PFSK-1 (cell line): ENCODE measurements at regions not wholly inside any gene's neighbourhood (a gene's known extent, or its start where the extent isn't known, plus 50 kb on each side); places are given as distances from the start of the nearest gene placed in this dataset.

ENCODE experiments used
- FOXP2 ChIP-seq: optimal IDR thresholded peaks from 2 replicates; pipeline ENCODE3; 2011; ENCODE audit warnings: borderline replicate concordance, control low read depth, inconsistent platforms; ENCODE audit not compliant: insufficient read depth; ENCODE audit errors: extremely low read length, extremely low read depth
- POLR2AphosphoS5 ChIP-seq: IDR thresholded peaks from 2 replicates; pipeline ENCODE4 v1.6.1; 2012; ENCODE audit warnings: low read depth, mild to moderate bottlenecking, control low read depth, low read length, moderate library complexity
- SIN3A ChIP-seq: IDR thresholded peaks from 2 replicates; pipeline ENCODE4 v1.6.1; 2012; ENCODE audit warnings: mild to moderate bottlenecking, low read length, moderate library complexity, borderline replicate concordance; ENCODE audit not compliant: insufficient read depth
- TAF1 ChIP-seq: IDR thresholded peaks from 2 replicates; pipeline ENCODE4 v1.6.1; 2012; ENCODE audit warnings: low read length, control low read depth, borderline replicate concordance; ENCODE audit not compliant: insufficient read depth
- TF ChIP-seq, protein P1 (sequence below), 2 experiments: IDR thresholded peaks; 2 replicates each; pipeline versions ENCODE4 v1.6.1 to v1.8.0; 2011 to 2012; ENCODE audit warnings: low read depth in 2 of 2, low read length in 2 of 2, control low read depth in 1 of 2, inconsistent platforms in 1 of 2, mild to moderate bottlenecking in 1 of 2, moderate library complexity in 1 of 2; ENCODE audit not compliant: insufficient read depth in 1 of 2

DNA sequence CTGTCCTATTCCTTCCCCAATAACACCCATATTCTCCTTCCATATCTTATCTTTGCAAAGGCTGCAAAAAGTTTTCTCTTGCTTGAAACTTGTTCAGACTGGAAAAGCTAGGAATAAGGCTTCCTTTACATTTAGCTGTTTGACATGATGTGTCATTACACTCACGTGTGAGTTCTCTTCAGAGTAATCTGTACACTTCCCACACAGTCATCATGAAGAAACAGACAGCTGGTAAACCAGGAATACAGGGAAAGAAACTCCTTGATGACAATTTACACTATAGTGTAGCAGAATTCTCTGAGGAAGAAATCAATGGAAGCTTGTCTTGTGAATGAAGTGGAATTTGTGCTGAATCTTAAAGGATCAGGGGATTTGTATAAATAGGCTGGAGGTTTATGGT, 628.6 kb upstream of the CDH2 start:
- TF ChIP-seq POLR2AphosphoS5 (no peak), SIN3A (no peak), TAF1 (no peak), FOXP2 (no peak)
- TF ChIP-seq, protein P1, sequence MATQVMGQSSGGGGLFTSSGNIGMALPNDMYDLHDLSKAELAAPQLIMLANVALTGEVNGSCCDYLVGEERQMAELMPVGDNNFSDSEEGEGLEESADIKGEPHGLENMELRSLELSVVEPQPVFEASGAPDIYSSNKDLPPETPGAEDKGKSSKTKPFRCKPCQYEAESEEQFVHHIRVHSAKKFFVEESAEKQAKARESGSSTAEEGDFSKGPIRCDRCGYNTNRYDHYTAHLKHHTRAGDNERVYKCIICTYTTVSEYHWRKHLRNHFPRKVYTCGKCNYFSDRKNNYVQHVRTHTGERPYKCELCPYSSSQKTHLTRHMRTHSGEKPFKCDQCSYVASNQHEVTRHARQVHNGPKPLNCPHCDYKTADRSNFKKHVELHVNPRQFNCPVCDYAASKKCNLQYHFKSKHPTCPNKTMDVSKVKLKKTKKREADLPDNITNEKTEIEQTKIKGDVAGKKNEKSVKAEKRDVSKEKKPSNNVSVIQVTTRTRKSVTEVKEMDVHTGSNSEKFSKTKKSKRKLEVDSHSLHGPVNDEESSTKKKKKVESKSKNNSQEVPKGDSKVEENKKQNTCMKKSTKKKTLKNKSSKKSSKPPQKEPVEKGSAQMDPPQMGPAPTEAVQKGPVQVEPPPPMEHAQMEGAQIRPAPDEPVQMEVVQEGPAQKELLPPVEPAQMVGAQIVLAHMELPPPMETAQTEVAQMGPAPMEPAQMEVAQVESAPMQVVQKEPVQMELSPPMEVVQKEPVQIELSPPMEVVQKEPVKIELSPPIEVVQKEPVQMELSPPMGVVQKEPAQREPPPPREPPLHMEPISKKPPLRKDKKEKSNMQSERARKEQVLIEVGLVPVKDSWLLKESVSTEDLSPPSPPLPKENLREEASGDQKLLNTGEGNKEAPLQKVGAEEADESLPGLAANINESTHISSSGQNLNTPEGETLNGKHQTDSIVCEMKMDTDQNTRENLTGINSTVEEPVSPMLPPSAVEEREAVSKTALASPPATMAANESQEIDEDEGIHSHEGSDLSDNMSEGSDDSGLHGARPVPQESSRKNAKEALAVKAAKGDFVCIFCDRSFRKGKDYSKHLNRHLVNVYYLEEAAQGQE (IDR thresholded peaks at IDR 0.05; ENCODE audit: insufficient read depth in 1 of 2, low read depth in 2 of 2, low read length in 2 of 2): no peak
